ENCODE measurements at regions not wholly inside any gene's neighbourhood (a gene's known extent, or its start where the extent isn't known, plus 50 kb on each side); places are given as distances from the start of the nearest gene placed in this dataset.

DNA sequence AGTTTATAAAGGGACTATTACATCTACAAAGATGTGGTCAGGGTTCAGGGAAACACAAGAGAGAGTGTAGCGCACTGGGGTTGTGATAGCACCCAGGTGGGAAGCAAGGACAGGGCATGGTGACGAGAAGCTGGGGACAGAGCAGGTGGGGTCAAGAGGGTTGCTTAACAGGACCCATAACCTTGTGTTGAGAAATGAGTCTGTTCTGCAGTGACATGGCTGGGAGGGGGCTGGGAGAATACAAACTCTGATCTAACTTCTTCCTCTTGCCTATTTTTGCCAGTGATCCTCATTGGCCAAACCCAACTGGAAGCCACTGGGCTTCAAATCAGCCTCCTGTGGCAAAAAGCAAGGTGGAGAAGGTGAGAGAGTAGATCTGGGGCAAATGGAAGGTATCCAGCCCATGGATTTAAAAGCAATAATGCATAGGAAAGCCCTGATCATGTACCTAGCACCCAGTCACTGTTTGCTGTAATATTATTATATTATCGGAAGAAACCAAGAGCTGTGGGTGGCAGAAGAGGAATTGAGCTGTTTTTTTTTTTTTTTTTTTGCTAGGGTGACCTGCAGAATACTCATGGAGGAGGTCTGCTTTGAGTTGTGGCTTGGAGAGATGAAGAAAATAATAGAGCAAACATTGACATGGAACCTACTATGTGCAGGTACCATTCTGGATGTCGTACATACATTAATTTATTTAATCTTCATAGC, 76.9 kb upstream of the ZFHX3 start:
- no peaks in the 10 kb centered on the region for H3K9me2 ChIP-seq (replicated peaks; ENCODE audit: control insufficient read depth, low read length)
- no peak overlapping the region for H3K4me3 ChIP-seq (ENCODE audit: low read length)
- no peak overlapping the region for H3K4me2 ChIP-seq (ENCODE audit: low read length)
- no peaks in the 10 kb centered on the region for H3K36me3 ChIP-seq (ENCODE audit: control insufficient read depth, low read length)
- H4K20me1 ChIP-seq (ENCODE audit: control insufficient read depth, insufficient read depth, low read depth, low read length) = no peaks in the 10 kb centered on the region
- no peaks in the 10 kb centered on the region for H3K79me2 ChIP-seq (ENCODE audit: control insufficient read depth, low read length)
- no peaks in the 10 kb centered on the region for H3F3A ChIP-seq (ENCODE audit: control insufficient read depth, insufficient read depth)
- no peaks in the 10 kb centered on the region for H3K27me3 ChIP-seq (ENCODE audit: control insufficient read depth, low read length)
- no peak for TF ChIP-seq EZH2phosphoT487 (IDR thresholded peaks at IDR 0.05; ENCODE audit: borderline replicate concordance, low read length)
- TF ChIP-seq, protein P1, sequence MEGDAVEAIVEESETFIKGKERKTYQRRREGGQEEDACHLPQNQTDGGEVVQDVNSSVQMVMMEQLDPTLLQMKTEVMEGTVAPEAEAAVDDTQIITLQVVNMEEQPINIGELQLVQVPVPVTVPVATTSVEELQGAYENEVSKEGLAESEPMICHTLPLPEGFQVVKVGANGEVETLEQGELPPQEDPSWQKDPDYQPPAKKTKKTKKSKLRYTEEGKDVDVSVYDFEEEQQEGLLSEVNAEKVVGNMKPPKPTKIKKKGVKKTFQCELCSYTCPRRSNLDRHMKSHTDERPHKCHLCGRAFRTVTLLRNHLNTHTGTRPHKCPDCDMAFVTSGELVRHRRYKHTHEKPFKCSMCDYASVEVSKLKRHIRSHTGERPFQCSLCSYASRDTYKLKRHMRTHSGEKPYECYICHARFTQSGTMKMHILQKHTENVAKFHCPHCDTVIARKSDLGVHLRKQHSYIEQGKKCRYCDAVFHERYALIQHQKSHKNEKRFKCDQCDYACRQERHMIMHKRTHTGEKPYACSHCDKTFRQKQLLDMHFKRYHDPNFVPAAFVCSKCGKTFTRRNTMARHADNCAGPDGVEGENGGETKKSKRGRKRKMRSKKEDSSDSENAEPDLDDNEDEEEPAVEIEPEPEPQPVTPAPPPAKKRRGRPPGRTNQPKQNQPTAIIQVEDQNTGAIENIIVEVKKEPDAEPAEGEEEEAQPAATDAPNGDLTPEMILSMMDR (IDR thresholded peaks at IDR 0.05; ENCODE audit: low read depth, low read length, poor library complexity, severe bottlenecking) = no peak
- H3K4me1 ChIP-seq (ENCODE audit: control insufficient read depth, low read length) = no peaks in the 10 kb centered on the region
- no peaks in the 10 kb centered on the region for H3K9me3 ChIP-seq (ENCODE audit: control insufficient read depth, insufficient read depth, low read length)
- H3K27ac ChIP-seq (ENCODE audit: low read depth, low read length) = no peak overlapping the region

DNA sequence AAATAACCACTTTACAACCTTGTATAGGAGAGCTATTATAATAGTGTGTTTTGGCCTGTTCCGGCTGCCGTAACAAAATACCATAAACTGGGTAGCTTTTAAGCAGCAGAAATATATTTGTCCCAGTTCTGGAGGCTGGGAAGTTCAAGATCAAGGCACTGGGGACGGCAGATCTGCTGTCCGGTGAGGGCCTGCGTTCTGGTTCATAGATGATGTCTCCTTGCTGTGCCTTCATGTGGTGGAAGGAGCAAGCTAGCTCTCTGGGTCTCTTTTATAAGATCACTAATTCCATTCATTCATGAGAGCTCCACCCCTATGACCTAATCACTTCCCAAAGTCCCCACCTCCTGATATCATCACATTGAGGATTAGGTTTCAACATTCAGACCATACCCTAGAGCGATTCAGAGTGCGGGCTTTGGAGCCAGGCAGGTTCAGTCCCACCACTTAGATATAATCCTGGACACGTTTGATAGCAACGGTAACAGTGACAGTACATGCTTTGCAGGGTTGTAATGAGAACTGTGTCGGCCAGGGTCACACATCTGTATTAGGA, 76.2 kb upstream of the ZFHX3 start:
- no peaks in the 10 kb centered on the region for H3F3A ChIP-seq (ENCODE audit: control insufficient read depth, insufficient read depth)
- no peaks in the 10 kb centered on the region for H4K20me1 ChIP-seq (ENCODE audit: control insufficient read depth, insufficient read depth, low read depth, low read length)
- TF ChIP-seq EZH2phosphoT487 (IDR thresholded peaks at IDR 0.05; ENCODE audit: borderline replicate concordance, low read length) = no peak
- TF ChIP-seq, protein P1 (IDR thresholded peaks at IDR 0.05; ENCODE audit: low read depth, low read length, poor library complexity, severe bottlenecking) = no peak
- H3K9me3 ChIP-seq (ENCODE audit: control insufficient read depth, insufficient read depth, low read length) = no peaks in the 10 kb centered on the region
- no peak overlapping the region for H3K4me3 ChIP-seq (ENCODE audit: low read length)
- H3K36me3 ChIP-seq (ENCODE audit: control insufficient read depth, low read length) = no peaks in the 10 kb centered on the region
- H3K27ac ChIP-seq (ENCODE audit: low read depth, low read length) = no peak overlapping the region
- H3K27me3 ChIP-seq (ENCODE audit: control insufficient read depth, low read length) = no peaks in the 10 kb centered on the region
- no peaks in the 10 kb centered on the region for H3K4me1 ChIP-seq (ENCODE audit: control insufficient read depth, low read length)
- no peak overlapping the region for H3K4me2 ChIP-seq (ENCODE audit: low read length)
- H3K9me2 ChIP-seq (replicated peaks; ENCODE audit: control insufficient read depth, low read length) = no peaks in the 10 kb centered on the region
- H3K79me2 ChIP-seq (ENCODE audit: control insufficient read depth, low read length) = no peaks in the 10 kb centered on the region

DNA sequence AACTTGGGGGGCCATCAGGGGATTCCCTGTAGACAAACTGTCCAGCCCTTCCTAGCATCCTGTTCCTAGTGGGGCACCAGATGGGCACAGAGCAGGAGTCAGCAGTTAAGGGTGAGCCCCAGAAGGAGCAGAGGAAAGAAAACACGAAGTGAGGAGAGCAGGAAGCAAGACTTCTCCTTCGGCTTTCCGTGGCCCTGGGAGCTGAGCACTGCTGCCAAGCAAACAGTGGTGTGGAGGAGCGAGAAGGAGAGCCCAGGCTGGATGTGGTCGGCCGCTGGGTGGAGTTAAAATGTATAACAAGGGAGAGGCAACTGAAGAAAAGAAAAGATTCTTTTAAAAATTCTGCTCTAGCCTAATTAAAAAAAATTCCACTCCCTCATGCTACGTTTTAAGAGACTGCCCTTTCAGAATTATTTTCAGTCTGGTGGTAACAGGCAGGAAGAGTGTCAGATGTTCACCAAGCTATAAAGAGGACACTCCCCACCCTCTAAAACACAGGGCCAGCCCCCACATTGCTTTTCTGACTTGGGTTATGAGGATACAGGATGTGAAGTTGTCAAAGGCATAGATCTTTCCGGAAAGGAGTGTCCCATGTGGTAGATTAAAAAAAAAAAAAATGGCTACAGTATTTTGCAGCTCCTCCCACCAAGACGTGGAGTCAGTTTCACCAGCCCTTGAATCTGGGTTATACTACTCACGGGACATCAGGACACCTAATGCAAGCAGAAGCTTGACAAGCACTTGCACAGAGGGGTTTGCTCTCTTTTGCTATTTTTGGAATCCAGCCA, 74.9 kb upstream of the ZFHX3 start:
- H3K4me1 ChIP-seq (ENCODE audit: control insufficient read depth, low read length) = no peaks in the 10 kb centered on the region
- H3K27me3 ChIP-seq (ENCODE audit: control insufficient read depth, low read length) = no peaks in the 10 kb centered on the region
- no peak overlapping the region for H3K27ac ChIP-seq (ENCODE audit: low read depth, low read length)
- H3K4me2 ChIP-seq (ENCODE audit: low read length) = no peak overlapping the region
- H4K20me1 ChIP-seq (ENCODE audit: control insufficient read depth, insufficient read depth, low read depth, low read length) = no peaks in the 10 kb centered on the region
- H3K79me2 ChIP-seq (ENCODE audit: control insufficient read depth, low read length) = no peaks in the 10 kb centered on the region
- no peaks in the 10 kb centered on the region for H3K36me3 ChIP-seq (ENCODE audit: control insufficient read depth, low read length)
- H3K4me3 ChIP-seq (ENCODE audit: low read length) = no peak overlapping the region
- TF ChIP-seq EZH2phosphoT487 (IDR thresholded peaks at IDR 0.05; ENCODE audit: borderline replicate concordance, low read length) = no peak
- TF ChIP-seq, protein P1 (IDR thresholded peaks at IDR 0.05; ENCODE audit: low read depth, low read length, poor library complexity, severe bottlenecking) = no peak
- no peaks in the 10 kb centered on the region for H3K9me2 ChIP-seq (replicated peaks; ENCODE audit: control insufficient read depth, low read length)
- no peaks in the 10 kb centered on the region for H3K9me3 ChIP-seq (ENCODE audit: control insufficient read depth, insufficient read depth, low read length)
- H3F3A ChIP-seq (ENCODE audit: control insufficient read depth, insufficient read depth) = no peaks in the 10 kb centered on the region

Data from DOHH2 (cell line).